ENCODE measurements at regions not wholly inside any gene's neighbourhood (a gene's known extent, or its start where the extent isn't known, plus 50 kb on each side); places are given as distances from the start of the nearest gene placed in this dataset.

DNA sequence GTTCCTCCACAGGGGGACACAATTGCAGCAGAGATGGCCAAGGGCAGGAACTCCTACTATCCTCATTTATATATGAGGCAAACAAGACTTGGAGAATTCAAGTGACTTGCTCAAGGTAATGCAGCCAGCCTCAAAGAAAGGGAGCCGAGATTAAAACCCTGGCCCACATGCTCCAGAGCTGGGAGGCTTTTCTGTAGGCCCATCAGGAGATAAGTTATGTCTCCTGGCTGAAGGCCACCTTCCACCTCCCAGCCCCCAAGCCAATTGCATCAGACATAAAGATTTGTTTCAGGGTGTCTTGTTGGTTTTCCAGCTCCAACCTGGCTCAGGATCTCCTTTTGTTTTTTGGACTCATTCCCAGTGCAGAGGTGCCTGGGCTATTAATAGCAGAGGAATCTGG, 59.5 kb downstream of the SMIM38 start:
- H3K4me3 ChIP-seq (ENCODE audit: control insufficient read depth, low read depth, low read length) = no peak overlapping the region
- TF ChIP-seq, protein P1, sequence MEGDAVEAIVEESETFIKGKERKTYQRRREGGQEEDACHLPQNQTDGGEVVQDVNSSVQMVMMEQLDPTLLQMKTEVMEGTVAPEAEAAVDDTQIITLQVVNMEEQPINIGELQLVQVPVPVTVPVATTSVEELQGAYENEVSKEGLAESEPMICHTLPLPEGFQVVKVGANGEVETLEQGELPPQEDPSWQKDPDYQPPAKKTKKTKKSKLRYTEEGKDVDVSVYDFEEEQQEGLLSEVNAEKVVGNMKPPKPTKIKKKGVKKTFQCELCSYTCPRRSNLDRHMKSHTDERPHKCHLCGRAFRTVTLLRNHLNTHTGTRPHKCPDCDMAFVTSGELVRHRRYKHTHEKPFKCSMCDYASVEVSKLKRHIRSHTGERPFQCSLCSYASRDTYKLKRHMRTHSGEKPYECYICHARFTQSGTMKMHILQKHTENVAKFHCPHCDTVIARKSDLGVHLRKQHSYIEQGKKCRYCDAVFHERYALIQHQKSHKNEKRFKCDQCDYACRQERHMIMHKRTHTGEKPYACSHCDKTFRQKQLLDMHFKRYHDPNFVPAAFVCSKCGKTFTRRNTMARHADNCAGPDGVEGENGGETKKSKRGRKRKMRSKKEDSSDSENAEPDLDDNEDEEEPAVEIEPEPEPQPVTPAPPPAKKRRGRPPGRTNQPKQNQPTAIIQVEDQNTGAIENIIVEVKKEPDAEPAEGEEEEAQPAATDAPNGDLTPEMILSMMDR (IDR thresholded peaks at IDR 0.05; ENCODE audit: control insufficient read depth, insufficient read depth, low read depth, low read length, missing control alignments) = no peak
- DNase-seq (ENCODE audit: low read depth) = no peak

DNA sequence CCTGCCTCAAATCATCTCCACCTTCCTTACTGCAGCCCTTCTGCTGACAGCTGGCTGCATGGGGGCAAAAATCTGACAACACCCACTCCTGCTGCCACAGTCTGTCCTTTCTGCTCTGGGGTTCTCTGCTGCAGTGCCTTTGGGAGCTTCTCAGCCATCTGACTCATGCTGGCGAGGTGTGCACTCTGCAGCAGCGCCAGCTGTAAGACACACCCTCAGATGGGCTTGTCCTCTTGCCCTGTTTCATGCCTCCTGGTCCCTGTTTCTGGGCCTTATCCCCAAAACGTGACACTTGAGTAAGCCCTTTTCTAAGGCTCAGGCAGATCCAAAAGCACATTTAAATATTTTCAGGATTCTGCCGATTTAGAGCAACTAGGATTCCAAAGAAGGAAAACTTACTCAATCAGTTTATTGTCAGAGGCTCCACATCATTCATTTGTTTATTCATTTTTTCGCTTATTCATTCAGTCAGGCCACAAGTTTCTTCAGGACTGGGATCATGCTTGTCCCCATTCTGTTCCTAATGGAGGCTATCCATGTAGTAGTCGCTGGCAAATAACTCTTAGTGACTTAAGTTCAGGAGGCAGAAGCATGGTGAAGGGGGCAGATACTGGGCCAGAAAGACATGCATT, 60.2 kb downstream of the SMIM38 start:
- no peak for DNase-seq (ENCODE audit: low read depth)
- no peak overlapping the region for H3K4me3 ChIP-seq (ENCODE audit: control insufficient read depth, low read depth, low read length)
- TF ChIP-seq, protein P1 (IDR thresholded peaks at IDR 0.05; ENCODE audit: control insufficient read depth, insufficient read depth, low read depth, low read length, missing control alignments) = no peak

DNA sequence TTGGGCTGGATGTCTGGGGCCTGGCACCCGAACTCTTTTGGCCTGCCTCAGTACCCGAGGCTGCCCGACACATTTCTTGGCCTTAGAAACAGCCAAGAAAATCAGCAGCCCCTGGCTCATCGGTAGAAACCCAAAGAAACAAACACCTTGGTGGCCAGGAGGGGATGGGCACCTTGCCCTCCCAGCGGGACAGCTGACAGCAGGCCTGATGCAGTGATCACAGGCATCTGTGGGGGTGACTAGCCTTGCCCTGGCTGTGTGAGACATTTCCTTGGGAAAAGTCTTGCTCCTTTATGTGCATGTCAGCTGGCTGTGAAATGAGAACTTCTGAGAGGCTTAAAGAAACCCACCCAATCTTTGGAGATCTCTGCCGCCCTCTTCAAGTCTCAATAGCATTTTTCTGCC, 60.9 kb downstream of the SMIM38 start:
- no peak for DNase-seq (ENCODE audit: low read depth)
- no peak overlapping the region for H3K4me3 ChIP-seq (ENCODE audit: control insufficient read depth, low read depth, low read length)
- TF ChIP-seq, protein P1 (IDR thresholded peaks at IDR 0.05; ENCODE audit: control insufficient read depth, insufficient read depth, low read depth, low read length, missing control alignments) = no peak

DNA sequence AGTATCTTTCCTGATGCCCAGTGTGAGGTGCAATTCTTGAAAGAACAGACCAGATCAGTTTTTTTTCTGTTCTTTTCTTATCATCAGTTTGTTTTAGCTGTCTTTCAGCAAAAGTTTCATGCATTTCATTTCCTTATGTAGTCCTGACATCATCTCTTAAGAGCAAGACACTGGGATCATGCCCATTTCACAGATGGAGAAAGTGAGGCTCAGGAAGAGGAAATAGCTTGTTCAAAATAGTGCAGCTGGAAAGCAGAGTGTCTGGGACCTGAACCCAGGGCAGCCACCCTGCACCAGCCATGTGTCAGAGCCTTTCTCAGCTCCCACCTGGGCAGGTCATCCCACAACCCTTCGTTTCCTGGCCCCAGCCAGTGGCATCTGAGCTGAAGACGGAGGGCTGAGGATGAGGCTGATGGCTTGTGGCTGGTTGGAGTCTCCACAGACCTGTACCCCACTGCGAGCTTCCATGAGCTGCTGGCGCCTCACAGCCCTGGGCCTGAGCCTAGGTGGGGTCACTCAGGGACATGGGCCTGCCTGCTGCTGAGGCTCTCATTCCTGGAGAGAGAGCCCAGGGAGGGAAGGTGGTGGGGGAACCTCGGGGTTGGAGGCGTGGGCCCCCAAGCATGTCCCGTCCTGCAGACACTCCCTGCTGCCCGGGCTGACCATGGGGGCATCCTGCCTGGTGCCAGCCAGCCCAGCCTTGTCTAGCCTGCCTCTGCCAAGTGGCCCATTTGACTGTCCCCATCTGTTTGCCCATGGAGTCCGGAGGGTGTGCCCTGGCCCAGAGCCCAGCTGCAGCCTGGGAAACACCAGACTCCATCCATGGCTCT, 61.8 kb downstream of the SMIM38 start:
- TF ChIP-seq, protein P1 (IDR thresholded peaks at IDR 0.05; ENCODE audit: control insufficient read depth, insufficient read depth, low read depth, low read length, missing control alignments) = no peak
- no peak for DNase-seq (ENCODE audit: low read depth)
- no peak overlapping the region for H3K4me3 ChIP-seq (ENCODE audit: control insufficient read depth, low read depth, low read length)

DNA sequence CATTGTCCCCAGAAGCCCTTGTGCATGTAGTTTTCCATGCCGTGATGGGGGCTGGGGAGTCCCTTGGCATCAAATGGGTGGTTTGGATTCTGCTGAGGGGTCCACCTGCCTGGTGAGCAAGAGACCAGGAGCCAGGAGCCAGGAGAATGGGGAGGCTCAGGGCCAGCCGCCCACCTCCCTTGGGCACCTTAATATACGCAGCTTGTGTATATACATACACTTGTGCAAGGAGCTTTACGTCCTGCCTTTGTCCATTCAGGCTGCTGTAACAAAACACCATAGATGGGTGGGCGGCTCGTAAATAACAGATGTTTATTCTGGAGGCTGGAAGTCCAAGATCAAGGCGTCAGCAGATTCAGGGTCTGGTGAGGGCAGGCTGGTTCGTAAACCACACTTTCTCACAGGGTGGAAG, 62.5 kb downstream of the SMIM38 start:
- no peak overlapping the region for H3K4me3 ChIP-seq (ENCODE audit: control insufficient read depth, low read depth, low read length)
- no peak for DNase-seq (ENCODE audit: low read depth)
- TF ChIP-seq, protein P1 (IDR thresholded peaks at IDR 0.05; ENCODE audit: control insufficient read depth, insufficient read depth, low read depth, low read length, missing control alignments) = no peak

DNA sequence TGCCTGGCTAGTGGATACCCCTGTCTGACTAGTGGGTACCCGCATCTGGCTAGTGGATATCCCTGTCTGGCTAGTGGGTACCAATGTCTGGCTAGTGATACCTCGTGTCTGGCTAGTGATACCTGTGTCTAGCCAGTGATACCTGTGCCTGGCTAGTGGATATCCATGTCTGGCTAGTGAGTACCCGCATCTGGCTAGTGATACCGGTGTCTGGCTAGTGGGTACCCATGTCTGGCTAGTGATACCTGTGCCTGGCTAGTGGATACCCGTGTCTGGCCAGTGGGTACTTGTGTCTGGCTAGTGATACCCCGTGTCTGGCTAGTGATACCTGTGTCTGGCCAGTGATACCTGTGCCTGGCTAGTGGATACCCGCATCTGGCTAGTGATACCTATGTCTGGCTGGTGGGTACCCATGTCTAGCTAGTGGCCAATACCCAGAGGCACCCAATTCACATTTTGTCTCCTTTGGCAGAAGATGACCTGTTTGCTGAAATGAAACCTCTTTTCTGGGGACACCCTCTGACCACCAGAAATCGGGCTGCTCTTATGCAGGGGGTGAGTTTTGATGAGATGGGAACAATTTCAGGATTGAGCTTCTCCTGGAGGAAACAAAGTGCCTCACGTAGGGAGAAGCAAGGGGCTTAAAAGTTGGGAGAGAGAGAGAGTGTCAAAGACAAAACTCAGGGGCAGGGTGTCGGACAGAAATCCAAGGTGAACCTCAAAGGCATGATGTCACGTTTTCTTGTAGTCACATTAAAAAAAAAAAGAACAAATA, 63.4 kb downstream of the SMIM38 start:
- TF ChIP-seq, protein P1 (IDR thresholded peaks at IDR 0.05; ENCODE audit: control insufficient read depth, insufficient read depth, low read depth, low read length, missing control alignments) = no peak
- no peak overlapping the region for H3K4me3 ChIP-seq (ENCODE audit: control insufficient read depth, low read depth, low read length)
- no peak for DNase-seq (ENCODE audit: low read depth)
